ENCODE measurements at regions not wholly inside any gene's neighbourhood (a gene's known extent, or its start where the extent isn't known, plus 50 kb on each side); places are given as distances from the start of the nearest gene placed in this dataset.

- DNase-seq (ENCODE audit: low spot score), result no peak
Observed at GRCh38 chr4:137630252-137630651, 98.0 kb upstream of the PCDH18 start.

- DNase-seq (ENCODE audit: low spot score), result no peak
Observed at GRCh38 chr4:137627739-137628460, 95.6 kb upstream of the PCDH18 start.

- no peak for DNase-seq (ENCODE audit: low spot score)
Observed at GRCh38 chr4:137626942-137627738, 94.8 kb upstream of the PCDH18 start.

GRCh38 chr4:137623013-137623412 lies 90.7 kb upstream of the PCDH18 start:
- DNase-seq (ENCODE audit: low spot score), result no peak

- no peak for DNase-seq (ENCODE audit: low spot score)
Observed at GRCh38 chr4:137621056-137621455, 88.8 kb upstream of the PCDH18 start.

- DNase-seq (ENCODE audit: low spot score), result no peak
Observed at GRCh38 chr4:137614491-137614890, 82.2 kb upstream of the PCDH18 start.

- DNase-seq (ENCODE audit: low spot score), result no peak
Observed at GRCh38 chr4:137611998-137612700, 79.9 kb upstream of the PCDH18 start.

GRCh38 chr4:137610960-137611359 lies 78.7 kb upstream of the PCDH18 start:
- DNase-seq (ENCODE audit: low spot score), result peak; percentile 28

GRCh38 chr4:137609718-137610430 lies 77.6 kb upstream of the PCDH18 start:
- DNase-seq (ENCODE audit: low spot score), result no peak

GRCh38 chr4:137608085-137608484 lies 75.8 kb upstream of the PCDH18 start:
- DNase-seq (ENCODE audit: low spot score), result no peak

- DNase-seq (ENCODE audit: low spot score), result no peak
Observed at GRCh38 chr4:137602436-137602835, 70.1 kb upstream of the PCDH18 start.

- DNase-seq (ENCODE audit: low spot score), result no peak
Observed at GRCh38 chr4:137601934-137602333, 69.6 kb upstream of the PCDH18 start.

GRCh38 chr4:137599734-137600133 lies 67.4 kb upstream of the PCDH18 start:
- DNase-seq (ENCODE audit: low spot score), result no peak

GRCh38 chr4:137597752-137598430 lies 65.6 kb upstream of the PCDH18 start:
- DNase-seq (ENCODE audit: low spot score), result no peak

GRCh38 chr4:137587796-137588195 lies 55.5 kb upstream of the PCDH18 start:
- DNase-seq (ENCODE audit: low spot score), result no peak

GRCh38 chr4:137583671-137584070 lies 51.4 kb upstream of the PCDH18 start:
- DNase-seq (ENCODE audit: low spot score), result no peak
